ENCODE measurements at regions not wholly inside any gene's neighbourhood (a gene's known extent, or its start where the extent isn't known, plus 50 kb on each side); places are given as distances from the start of the nearest gene placed in this dataset.

GRCh38 chr2:9135822-9136558, 70.6 kb upstream of the ASAP2 start:
- H4K20me1 ChIP-seq (replicated peaks in 1 of 2; ENCODE audit: control insufficient read depth in 1 of 2, insufficient read depth in 2 of 2, low read length in 2 of 2): peaks cover 0 to 2% of the 10 kb centered on the region in 2 experiments
- no peaks in the 10 kb centered on the region for H3K23me2 ChIP-seq (ENCODE audit: low read depth, low read length)
- H3K4me1 ChIP-seq (replicated peaks in 1 of 4; ENCODE audit: control insufficient read depth in 3 of 4, insufficient read depth in 4 of 4, low read length in 3 of 4): peaks cover 3 to 7% (median 4%) of the 10 kb centered on the region in 4 experiments; a peak in 6 of 7 replicates
- H3K4me3 ChIP-seq (ENCODE audit: extremely low read depth in 1 of 4, insufficient read depth in 2 of 4, low read depth in 3 of 4, low read length in 4 of 4): no peak overlapping the region
- no peak overlapping the region for H4K91ac ChIP-seq (replicated peaks; ENCODE audit: insufficient read length, low read length)
- ChIA-PET POLR2A (ENCODE audit: partially characterized antibody) (no interaction called here), CTCF (ENCODE audit: partially characterized antibody) (interaction anchor here (0.6 to 1.4 kb wide), 5 partner anchors 41 to 912 kb away, joined by 3 to 4 read pairs (median 3); no protein-coding TSS in a partner anchor)
- H2BK5ac ChIP-seq (ENCODE audit: low read depth, low read length): no peak overlapping the region
- TF ChIP-seq HDAC2 (IDR thresholded peaks at IDR 0.05; ENCODE audit: borderline replicate concordance in 1 of 2, low read depth in 2 of 2, low read length in 2 of 2): no peak
- H3K36me3 ChIP-seq (ENCODE audit: control insufficient read depth in 2 of 4, insufficient read depth in 4 of 4, low read length in 3 of 4): no peaks in the 10 kb centered on the region
- DNase-seq (ENCODE audit: low read depth in 1 of 2, low spot score in 2 of 2): no peak
- no peak overlapping the region for H2BK12ac ChIP-seq (ENCODE audit: low read depth, low read length)
- H4K5ac ChIP-seq (ENCODE audit: insufficient read length, low read depth, low read length): no peak overlapping the region
- H2BK20ac ChIP-seq (ENCODE audit: low read length): no peak overlapping the region
- no peak overlapping the region for H2AFZ ChIP-seq (ENCODE audit: low read length)
- H2BK120ac ChIP-seq (replicated peaks; ENCODE audit: low read depth, low read length): no peak overlapping the region
- H3K27ac ChIP-seq (ENCODE audit: low read depth, low read length): no peak overlapping the region
- no peak overlapping the region for H3K18ac ChIP-seq (ENCODE audit: extremely low read depth, low read length)
- no peak overlapping the region for H3K9ac ChIP-seq (replicated peaks in 1 of 4; ENCODE audit: extremely low read depth in 1 of 4, low read depth in 3 of 4, low read length in 3 of 4)
- no peak overlapping the region for H3K14ac ChIP-seq (ENCODE audit: insufficient read length)
- no peak overlapping the region for H3K23ac ChIP-seq (ENCODE audit: insufficient read length)
- no peak overlapping the region for H3K4me2 ChIP-seq (ENCODE audit: insufficient read depth in 1 of 2, low read depth in 2 of 2, low read length in 2 of 2)
- H3K79me1 ChIP-seq (ENCODE audit: low read depth, low read length): no peaks in the 10 kb centered on the region
- no peak overlapping the region for H3K56ac ChIP-seq (replicated peaks; ENCODE audit: insufficient read length, low read depth, low read length)
- no peak overlapping the region for H2AK5ac ChIP-seq (ENCODE audit: low read depth, low read length)
- H4K8ac ChIP-seq (ENCODE audit: extremely low read depth, insufficient read depth, low read length): no peak overlapping the region
- no peak for FAIRE-seq
- peaks cover 4 to 6% of the 10 kb centered on the region in 2 experiments; a peak in 2 of 4 replicates for H3K9me3 ChIP-seq (ENCODE audit: insufficient read depth in 2 of 2, low read depth in 1 of 2, low read length in 1 of 2)
- no peak overlapping the region for H3K4ac ChIP-seq (replicated peaks; ENCODE audit: insufficient read length, low read depth, low read length)
- no peak overlapping the region for H2BK15ac ChIP-seq (ENCODE audit: low read length)
- H3K27me3 ChIP-seq (replicated peaks in 1 of 4; ENCODE audit: control insufficient read depth in 3 of 4, extremely low read depth in 1 of 4, insufficient read depth in 3 of 4, low read length in 3 of 4): peaks cover 0 to 5% (median 2%) of the 10 kb centered on the region in 4 experiments; a peak in 2 of 7 replicates
- 89% methylated on average over 15 of the region's 15 CpGs; no CpG with 5 or more reads in 1 of the 2 experiments for WGBS, 2 experiments (ENCODE audit: extremely low coverage in 1 of 2, insufficient coverage in 1 of 2, insufficient read length in 1 of 2, insufficient replicate concordance in 2 of 2, low coverage in 1 of 2, low lambda C conversion rate in 2 of 2, missing lambda C conversion rate in 1 of 2)
- H3K79me2 ChIP-seq (ENCODE audit: control insufficient read depth in 1 of 2, insufficient read depth in 2 of 2, low read length in 2 of 2): no peaks in the 10 kb centered on the region

Data from H1 (cell line).